HCT116 (cell line): ENCODE measurements at regions not wholly inside any gene's neighbourhood (a gene's known extent, or its start where the extent isn't known, plus 50 kb on each side); places are given as distances from the start of the nearest gene placed in this dataset.

Source experiments
- ATAC-seq: fragments of 200-7000 bp; cut with Tn5 transposase; 2 replicates; pipeline ENCODE4 v1.9.1; 2020; ENCODE audit warnings: mild to moderate bottlenecking, moderate library complexity
- BruUV-seq: library from RNA; stranded (reverse); fragments of 400-500 nt; replicated peaks from 2 replicates; lab custom pipeline; 2021; lab: Mats Ljungman, UMichigan
- CTCF ChIA-PET: fragments of 300-600 bp; sonication (Branson Sonifier 250); formaldehyde crosslinking; loops from one replicate; lab custom pipeline; 2021; ENCODE audit warnings: antibody characterized with exemption; lab: Charles Lee
- POLR2A ChIA-PET: fragments of 300-600, 350-600 bp; sonication (Branson Sonifier 250); formaldehyde crosslinking; loops from one replicate; lab custom pipeline; 2021; ENCODE audit warnings: antibody characterized with exemption; lab: Charles Lee
- RAD21 ChIA-PET, 2 experiments: fragments of 300-600 bp; sonication (Branson Sonifier 250); formaldehyde crosslinking; loops; one replicate each; lab custom pipeline; 2023; ENCODE audit warnings: low total read pairs in 2 of 2; ENCODE audit not compliant: uncharacterized antibody in 2 of 2, unreplicated experiment in 2 of 2, low non-redundant PET in 1 of 2; lab: Charles Lee
- DNase-seq: peaks from one replicate; pipeline ENCODE4 v3.0.0-alpha.2; 2010; ENCODE audit warnings: low read depth, low spot score
- H2AFZ ChIP-seq: fragments of 200-600 bp; shearing (Covaris generic), sonication (generic); 2 replicates; pipeline ENCODE4 v1.6.1; 2017; ENCODE audit warnings: low read depth, mixed run types, mixed read lengths, antibody characterized with exemption, low read length; ENCODE audit not compliant: poor library complexity, severe bottlenecking
- H3K27ac ChIP-seq: 2 replicates; pipeline ENCODE4 v1.5.1; 2012; ENCODE audit warnings: low read depth, low read length
- H3K27me3 ChIP-seq: fragments of 200-600 bp; sonication (generic); 2 replicates; pipeline ENCODE4 v1.6.1; 2016; ENCODE audit warnings: mixed run types, low read length, mixed read lengths; ENCODE audit not compliant: insufficient read depth
- H3K36me3 ChIP-seq, 2 experiments: fragments of 200-500 bp in 1 of 2; fragments of 200-600 bp in 1 of 2; sonication (Bioruptor generic) in 1 of 2; sonication (generic) in 1 of 2; 2 replicates each; pipeline versions ENCODE4 v1.5.1 to v1.6.1; 2014 to 2016; ENCODE audit warnings: low read length in 2 of 2, inconsistent platforms in 1 of 2, mixed read lengths in 1 of 2, mixed run types in 1 of 2; ENCODE audit not compliant: insufficient read depth in 2 of 2, control insufficient read depth in 1 of 2
- H3K4me1 ChIP-seq, 2 experiments: fragments of 200-600 bp in 1 of 2; sonication (generic) in 1 of 2; 2 replicates each; pipeline versions ENCODE4 v1.5.1 to v1.6.1; 2012 to 2017; ENCODE audit warnings: low read length in 2 of 2, inconsistent platforms in 1 of 2, mild to moderate bottlenecking in 1 of 2, mixed read lengths in 1 of 2, mixed run types in 1 of 2, moderate library complexity in 1 of 2; ENCODE audit not compliant: insufficient read depth in 2 of 2, control insufficient read depth in 1 of 2
- H3K4me2 ChIP-seq: fragments of 200-600 bp; sonication (generic); 2 replicates; pipeline ENCODE4 v1.6.1; 2017; ENCODE audit warnings: mixed run types, low read length, mixed read lengths
- H3K4me3 ChIP-seq, 2 experiments: fragments of 200-600 bp in 1 of 2; sonication (generic) in 1 of 2; replicated peaks in 1 of 2; 2 replicates each; pipeline ENCODE4 v1.5.1; 2011 to 2016; ENCODE audit warnings: low read length in 2 of 2, control low read depth in 1 of 2, low read depth in 1 of 2, mild to moderate bottlenecking in 1 of 2, mixed read lengths in 1 of 2, mixed run types in 1 of 2
- H3K79me2 ChIP-seq: fragments of 200-600 bp; sonication (generic); 2 replicates; pipeline ENCODE4 v1.6.1; 2017; ENCODE audit warnings: mild to moderate bottlenecking, mixed run types, low read length, moderate library complexity, mixed read lengths; ENCODE audit not compliant: insufficient read depth
- H3K9ac ChIP-seq: fragments of 200-600 bp; sonication (generic); 2 replicates; pipeline ENCODE4 v1.6.1; 2016; ENCODE audit warnings: low read length, mixed read lengths
- H3K9me2 ChIP-seq: fragments of 200-600 bp; sonication (generic), shearing (Covaris generic); 2 replicates; pipeline ENCODE4 v1.6.1; 2017; ENCODE audit warnings: mixed run types, mild to moderate bottlenecking, moderate library complexity; ENCODE audit not compliant: insufficient read depth
- H3K9me3 ChIP-seq, 2 experiments: fragments of 200-500 bp in 1 of 2; fragments of 200-600 bp in 1 of 2; sonication (Bioruptor generic) in 1 of 2; sonication (generic) in 1 of 2; 2 replicates each; pipeline ENCODE4 v1.6.1; 2014 to 2017; ENCODE audit warnings: low read length in 2 of 2, mixed read lengths in 2 of 2, inconsistent platforms in 1 of 2, low read depth in 1 of 2, mild to moderate bottlenecking in 1 of 2, mixed run types in 1 of 2, moderate library complexity in 1 of 2; ENCODE audit not compliant: control insufficient read depth in 1 of 2, insufficient read depth in 1 of 2
- H4K20me1 ChIP-seq: fragments of 200-600 bp; sonication (generic), shearing (Covaris generic); 2 replicates; pipeline ENCODE4 v1.6.1; 2017; ENCODE audit warnings: mixed run types, mild to moderate bottlenecking, moderate library complexity; ENCODE audit not compliant: insufficient read depth
- ATF3 ChIP-seq: IDR thresholded peaks from 2 replicates; pipeline ENCODE4 v1.6.1; 2012
- CBX3 ChIP-seq: IDR thresholded peaks from 2 replicates; pipeline ENCODE4 v1.6.1; 2012; ENCODE audit warnings: low read depth
- CEBPB ChIP-seq: IDR thresholded peaks from 2 replicates; pipeline ENCODE4 v1.6.1; 2012; ENCODE audit warnings: low read depth
- EGR1 ChIP-seq: IDR thresholded peaks from 2 replicates; pipeline ENCODE4 v1.6.1; 2012; ENCODE audit warnings: low read depth
- ELF1 ChIP-seq: IDR thresholded peaks from 2 replicates; pipeline ENCODE4 v1.6.1; 2012; ENCODE audit warnings: low read depth, borderline replicate concordance
- EZH2 ChIP-seq: fragments of 200-600 bp; sonication (generic); IDR thresholded peaks from 2 replicates; pipeline ENCODE4 v1.6.1; 2017; ENCODE audit warnings: antibody characterized with exemption, mixed run types
- EZH2phosphoT487 ChIP-seq: fragments of 200-600 bp; IDR thresholded peaks from 2 replicates; pipeline ENCODE4 v1.6.1; 2018; ENCODE audit warnings: antibody characterized with exemption, borderline replicate concordance
- FOSL1 ChIP-seq: IDR thresholded peaks from 2 replicates; pipeline ENCODE4 v1.6.1; 2012; ENCODE audit warnings: low read depth
- JUND ChIP-seq: IDR thresholded peaks from 2 replicates; pipeline ENCODE4 v1.6.1; 2012
- POLR2A ChIP-seq: IDR thresholded peaks from 2 replicates; pipeline ENCODE4 v1.7.0; 2011; ENCODE audit warnings: borderline replicate concordance; ENCODE audit not compliant: insufficient read depth, insufficient read length; ENCODE audit errors: extremely low read depth
- RAD21 ChIP-seq: IDR thresholded peaks from 2 replicates; pipeline ENCODE4 v1.6.1; 2012; ENCODE audit warnings: low read depth, mild to moderate bottlenecking
- REST ChIP-seq: IDR thresholded peaks from 2 replicates; pipeline ENCODE4 v1.6.1; 2012; ENCODE audit warnings: low read depth
- SIN3A ChIP-seq: IDR thresholded peaks from 2 replicates; pipeline ENCODE4 v1.6.1; 2012; ENCODE audit warnings: low read depth
- SP1 ChIP-seq: IDR thresholded peaks from 2 replicates; pipeline ENCODE4 v1.6.1; 2012; ENCODE audit warnings: low read depth
- TCF7L2 ChIP-seq: IDR thresholded peaks from 2 replicates; pipeline ENCODE4 v1.7.0; 2011; ENCODE audit warnings: borderline replicate concordance, inconsistent platforms; ENCODE audit not compliant: insufficient read depth, insufficient read length; ENCODE audit errors: extremely low read depth
- YY1 ChIP-seq: IDR thresholded peaks from 2 replicates; pipeline ENCODE4 v1.6.1; 2011; ENCODE audit warnings: low read length, low read depth, moderate library complexity, mild to moderate bottlenecking; ENCODE audit not compliant: insufficient replicate concordance; ENCODE audit errors: extremely low read depth
- ZBTB33 ChIP-seq: IDR thresholded peaks from 2 replicates; pipeline ENCODE4 v1.6.1; 2011; ENCODE audit warnings: mild to moderate bottlenecking, low read length, moderate library complexity; ENCODE audit not compliant: insufficient replicate concordance; ENCODE audit errors: extremely low read depth
- ZNF274 ChIP-seq: fragments of 200-500 bp; sonication (Bioruptor generic); IDR thresholded peaks from 2 replicates; pipeline ENCODE4 v1.6.1; 2014; ENCODE audit warnings: mild to moderate bottlenecking, low read depth, low read length, inconsistent platforms
- intact Hi-C: fragments of 100-400 bp; cut with micrococcal nuclease; formaldehyde crosslinking; loops from 2 replicates; pipeline ENCODE4 v1.10.0; 2022

GRCh38 chr21:35871906-35872305 lies 188.4 kb downstream of the SETD4 start:
- H2AFZ ChIP-seq, result no peak overlapping the region
- POLR2A ChIA-PET, result no interaction called here
- no TSS peak for BruUV-seq

More at GRCh38 chr21:35871906-35872305, 188.4 kb downstream of the SETD4 start:
- Histone ChIP-seq H3K4me1 (no peaks in the 10 kb centered on the region), H3K9me2 (no peaks in the 10 kb centered on the region), H3K4me2 (no peak overlapping the region), H3K27me3 (0 out of 2 replicates have a peak, but pooled peaks cover 4% of the 10 kb centered on the region), H3K4me3 (no peak overlapping the region), H3K27ac (no peak overlapping the region), H3K79me2 (no peaks in the 10 kb centered on the region), H3K36me3 (no peaks in the 10 kb centered on the region), H3K9ac (no peak overlapping the region), H4K20me1 (no peaks in the 10 kb centered on the region), H3K9me3 (peaks cover 0 to 4% of the 10 kb centered on the region in 2 experiments; a peak in 1 of 4 replicates)
- ChIA-PET CTCF (no interaction called here), RAD21 (no interaction called here)
- ATAC-seq (no peak), DNase-seq (no peak)
- TF ChIP-seq SIN3A (no peak), YY1 (no peak), ZBTB33 (no peak), ATF3 (no peak), JUND (no peak), FOSL1 (no peak), RAD21 (no peak), TCF7L2 (no peak), ZNF274 (no peak), EGR1 (no peak), ELF1 (no peak), EZH2phosphoT487 (no peak), EZH2 (no peak), REST (no peak), CEBPB (no peak), POLR2A (no peak), CBX3 (no peak), SP1 (no peak)
- intact Hi-C loops, result no loop called here
